NOMO-1 treated with DMSO at 0.1 percent for 48 hours (cell line): ENCODE measurements at regions not wholly inside any gene's neighbourhood (a gene's known extent, or its start where the extent isn't known, plus 50 kb on each side); places are given as distances from the start of the nearest gene placed in this dataset.
"Not testable (repeated sequence)": the region's sequence is repeated elsewhere in the genome, so short reads cannot be mapped to it uniquely, and the experiment has no call there.

Experiments used
- DNase-seq: peaks from one replicate; lab custom pipeline; 2025; ENCODE audit not compliant: unreplicated experiment; lab: John Stamatoyannopoulos, UW

- DNase-seq, result no peak
Observed at GRCh38 chr22:49660321-49660720, 167.4 kb downstream of the BRD1 start.

- DNase-seq, result no peak
Observed at GRCh38 chr22:49659924-49660315, 167.8 kb downstream of the BRD1 start.

DNA sequence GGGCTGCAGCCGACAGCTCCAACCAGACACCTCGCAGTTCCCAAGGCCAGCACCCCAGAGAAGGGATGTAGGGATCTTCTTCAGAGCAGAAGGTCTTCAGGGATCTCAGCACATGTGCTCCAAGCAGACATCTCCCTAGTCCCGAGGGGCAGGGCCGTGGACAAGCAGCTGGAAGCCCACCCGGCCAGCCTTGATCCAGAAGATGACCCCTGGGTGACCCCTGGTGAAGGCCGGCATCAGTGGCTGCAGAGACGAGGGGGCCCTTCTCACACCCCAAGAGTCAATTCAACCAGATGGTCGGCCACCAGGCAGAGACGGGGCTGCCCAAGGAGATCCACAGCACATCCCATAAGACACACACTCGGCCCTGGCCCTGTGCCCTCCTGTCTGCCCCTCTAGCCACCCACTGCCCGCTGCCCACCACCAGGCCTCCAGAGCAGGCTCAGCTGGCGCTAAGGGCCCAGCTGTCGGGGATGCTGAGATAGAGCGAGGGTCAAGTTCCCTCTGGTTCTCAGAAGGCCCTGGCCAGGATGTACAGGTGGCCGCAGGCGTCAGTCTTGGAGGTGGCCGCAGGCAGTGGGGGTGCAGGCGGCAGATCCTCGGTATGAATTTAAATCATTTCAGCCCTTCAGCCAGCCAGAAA, 168.3 kb downstream of the BRD1 start:
- DNase-seq, result no peak

GRCh38 chr22:49658902-49659280, 168.8 kb downstream of the BRD1 start:
- DNase-seq, result no peak

- no peak for DNase-seq
Observed at GRCh38 chr22:49657974-49658590, 169.6 kb downstream of the BRD1 start.

GRCh38 chr22:49657275-49657973, 170.2 kb downstream of the BRD1 start:
- peak; percentile 63 for DNase-seq

DNA sequence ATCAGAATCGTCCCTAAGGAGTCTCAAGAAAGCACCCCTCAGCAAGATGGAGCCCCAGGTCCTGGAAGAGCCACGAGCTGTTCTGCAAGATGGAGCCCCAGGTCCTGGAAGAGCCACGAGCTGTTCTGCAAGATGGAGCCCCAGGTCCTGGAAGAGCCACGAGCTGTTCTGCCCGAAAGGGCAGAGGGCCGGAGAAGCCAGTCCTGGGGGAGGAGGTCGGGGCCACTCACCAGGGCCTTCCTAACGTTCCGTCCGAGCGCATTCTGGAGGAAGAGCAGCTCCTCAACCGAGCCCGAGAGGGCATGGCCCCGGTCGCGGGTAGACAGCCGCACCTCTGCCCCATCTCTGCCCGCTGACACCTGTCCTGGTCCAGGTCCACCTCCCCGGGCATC, 170.8 kb downstream of the BRD1 start:
- not testable (repeated sequence) for DNase-seq

DNA sequence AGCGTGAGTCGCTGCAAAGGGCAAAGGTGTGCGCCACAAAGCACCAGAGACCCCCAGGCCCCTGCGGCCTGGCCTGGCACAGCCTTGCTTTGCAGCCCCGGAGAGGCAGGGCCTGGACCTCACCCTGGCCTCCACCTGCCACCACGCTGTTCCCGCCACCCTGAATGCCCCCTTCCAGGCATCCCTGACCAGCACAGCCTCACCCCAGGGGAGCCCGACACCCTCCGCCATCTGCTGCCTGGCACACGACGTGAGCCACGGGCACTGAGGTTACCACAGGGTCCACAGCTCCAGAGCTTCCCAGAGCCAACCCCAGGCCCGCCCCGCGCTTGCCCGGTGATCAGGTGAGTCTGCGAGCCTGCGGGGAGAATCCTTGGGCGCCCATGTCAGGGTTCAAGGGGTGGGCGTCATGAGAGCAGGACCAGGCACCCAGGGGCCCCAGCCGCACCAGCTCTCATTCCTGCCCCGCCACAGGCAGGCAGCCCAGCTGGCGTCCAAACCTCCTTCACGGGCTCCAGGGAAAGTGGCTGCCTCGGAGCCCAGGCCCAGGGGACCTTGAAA, 171.3 kb downstream of the BRD1 start:
- no peak for DNase-seq

DNA sequence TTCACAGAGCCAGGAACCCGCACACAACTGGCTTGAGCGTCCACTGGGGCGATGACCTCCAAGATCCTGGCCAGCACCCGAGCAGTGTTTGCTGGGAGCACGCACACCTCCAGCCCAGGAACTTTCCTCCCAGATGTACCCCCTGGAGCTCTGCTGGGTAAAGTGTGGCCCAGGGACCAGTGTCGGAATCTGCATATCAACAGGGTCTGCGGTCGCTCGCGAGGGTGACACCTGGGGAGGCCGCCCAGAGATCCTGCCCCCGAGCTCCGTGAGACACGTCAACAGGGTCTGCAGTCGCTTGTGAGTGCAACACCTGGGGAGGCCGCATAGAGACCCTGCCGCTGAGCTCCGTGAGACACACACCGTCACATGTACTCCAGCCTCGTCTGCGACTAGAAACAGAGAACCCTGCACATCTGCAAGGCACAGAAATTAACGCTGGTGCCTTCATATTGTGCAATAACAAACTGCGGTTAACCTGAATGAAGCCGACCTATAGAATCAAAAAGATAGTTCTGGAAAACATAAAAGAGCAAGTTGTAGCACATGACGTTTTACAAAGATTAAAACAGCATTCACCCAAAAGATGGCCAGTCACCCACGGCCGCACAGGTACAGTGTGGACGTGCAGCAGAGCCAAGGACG, 172.4 kb downstream of the BRD1 start:
- peak; percentile 19 for DNase-seq

- DNase-seq, result no peak
Observed at GRCh38 chr22:49650336-49651241, 177.1 kb downstream of the BRD1 start.

GRCh38 chr22:49649166-49650068, 178.3 kb downstream of the BRD1 start:
- DNase-seq, result no peak

GRCh38 chr22:49648053-49648452, 179.6 kb downstream of the BRD1 start:
- no peak for DNase-seq

DNA sequence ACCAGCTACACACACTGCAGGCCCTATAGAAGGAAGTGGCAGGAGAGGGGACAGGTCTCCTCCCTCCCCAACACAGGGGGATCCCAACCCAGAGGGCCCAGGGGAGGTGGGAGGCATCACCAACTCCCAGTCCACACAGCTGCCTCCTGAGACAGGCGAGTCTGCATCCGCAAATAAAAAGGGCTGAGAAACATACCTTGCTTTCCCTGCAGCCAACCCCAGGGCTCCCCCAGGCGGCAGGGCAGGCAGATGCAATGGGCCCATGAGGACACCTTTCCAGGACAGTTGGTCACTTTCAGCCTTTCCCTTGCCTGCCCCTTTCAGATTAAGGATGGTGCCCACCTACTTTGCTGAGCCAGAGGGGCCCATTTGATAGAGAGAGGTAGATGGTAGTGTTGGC, 180.0 kb downstream of the BRD1 start:
- no peak for DNase-seq

DNA sequence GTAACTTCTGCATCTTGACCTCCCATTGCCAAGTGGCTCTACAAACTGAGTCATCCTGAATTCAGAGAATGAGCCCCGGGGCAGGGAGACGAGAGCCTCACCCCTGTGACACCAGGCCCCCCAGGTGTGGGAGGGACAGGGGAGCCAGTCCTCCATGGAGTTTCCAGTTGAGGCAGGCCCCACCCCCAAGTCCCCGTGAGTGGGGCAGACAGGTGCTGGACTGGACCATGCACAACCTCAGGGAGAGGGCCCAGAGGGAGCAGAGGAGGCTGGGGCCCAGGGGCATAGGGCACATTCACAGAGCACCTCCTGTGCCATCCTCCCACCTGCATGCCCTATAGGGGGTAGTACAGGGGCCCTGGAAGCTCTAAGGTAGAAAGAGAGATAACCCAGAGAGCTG, 180.8 kb downstream of the BRD1 start:
- no peak for DNase-seq

DNA sequence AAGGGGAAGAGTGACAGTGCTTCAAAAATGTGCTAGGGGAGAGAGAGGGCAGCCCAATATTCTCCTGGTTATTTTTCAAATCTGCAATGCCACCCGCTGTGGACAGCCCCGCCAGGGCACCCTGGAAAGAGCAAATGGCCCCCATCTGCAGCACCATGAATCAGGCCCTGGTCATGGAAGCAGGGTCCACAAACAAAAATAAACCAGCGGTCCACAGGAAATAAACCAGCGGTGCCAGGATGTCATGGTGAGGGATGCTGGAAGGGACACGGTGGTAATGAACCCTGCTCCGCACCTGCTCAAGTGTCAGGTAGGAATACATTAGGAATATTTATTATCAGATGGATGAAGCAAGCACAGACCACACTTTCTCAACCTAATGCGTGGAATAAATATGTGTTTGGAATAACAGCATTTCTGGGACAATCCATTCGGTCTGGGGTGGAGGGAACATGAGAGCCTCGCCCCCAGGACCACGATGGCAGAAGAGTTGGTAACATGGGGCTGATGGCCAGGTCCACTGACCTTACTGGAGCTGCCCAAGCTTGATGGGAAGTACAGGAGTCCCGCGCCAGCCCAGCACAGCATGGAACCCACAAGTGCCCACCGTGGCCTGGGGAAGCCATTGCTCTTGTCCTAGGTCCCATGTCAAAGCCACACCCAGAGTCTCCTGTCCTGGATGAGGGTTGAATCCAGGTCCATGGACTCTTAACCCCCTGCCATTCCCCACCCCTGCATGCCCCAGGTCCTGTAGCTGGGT, 181.7 kb downstream of the BRD1 start:
- no peak for DNase-seq

DNA sequence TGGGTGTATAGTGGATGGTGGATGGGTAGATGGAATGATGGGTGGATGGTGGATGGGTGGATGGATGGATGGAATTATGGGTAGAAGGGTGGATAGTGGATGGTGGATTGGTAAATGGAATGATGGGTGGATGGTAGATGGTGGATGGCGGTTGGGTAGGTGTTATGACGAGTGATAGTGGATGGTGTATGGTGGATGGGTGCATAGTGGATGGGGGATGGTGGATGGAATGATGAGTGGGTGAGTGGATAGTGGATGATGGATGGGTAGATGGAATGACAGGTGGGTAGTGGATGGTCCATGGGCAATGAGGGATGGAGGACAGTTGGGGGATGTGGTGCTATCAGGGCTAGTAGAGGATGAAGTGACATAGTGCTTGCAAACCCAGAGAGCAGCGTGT, 182.4 kb downstream of the BRD1 start:
- no peak for DNase-seq

GRCh38 chr22:49643998-49644397, 183.7 kb downstream of the BRD1 start:
- DNase-seq, result no peak

- DNase-seq, result no peak
Observed at GRCh38 chr22:49643466-49643865, 184.2 kb downstream of the BRD1 start.

- no peak for DNase-seq
Observed at GRCh38 chr22:49642741-49643140, 184.9 kb downstream of the BRD1 start.
